Fibroblast of mammary gland (primary cell): ENCODE measurements at regions not wholly inside any gene's neighbourhood (a gene's known extent, or its start where the extent isn't known, plus 50 kb on each side); places are given as distances from the start of the nearest gene placed in this dataset.

Experiments
- DNase-seq: peaks from one replicate; pipeline ENCODE4 v3.0.0-alpha.2; 2010; ENCODE audit warnings: low read depth
- H3K4me3 ChIP-seq: 2 replicates; pipeline ENCODE4 v1.5.1; 2011; ENCODE audit warnings: low read depth, mild to moderate bottlenecking, low read length, moderate library complexity; ENCODE audit not compliant: control insufficient read depth
- TF ChIP-seq, protein P1 (sequence below): conservative IDR thresholded peaks from 2 replicates; pipeline ENCODE4 v1.5.1; 2011; ENCODE audit warnings: low read depth, low read length, inconsistent platforms; ENCODE audit not compliant: control insufficient read depth, insufficient read depth

DNA sequence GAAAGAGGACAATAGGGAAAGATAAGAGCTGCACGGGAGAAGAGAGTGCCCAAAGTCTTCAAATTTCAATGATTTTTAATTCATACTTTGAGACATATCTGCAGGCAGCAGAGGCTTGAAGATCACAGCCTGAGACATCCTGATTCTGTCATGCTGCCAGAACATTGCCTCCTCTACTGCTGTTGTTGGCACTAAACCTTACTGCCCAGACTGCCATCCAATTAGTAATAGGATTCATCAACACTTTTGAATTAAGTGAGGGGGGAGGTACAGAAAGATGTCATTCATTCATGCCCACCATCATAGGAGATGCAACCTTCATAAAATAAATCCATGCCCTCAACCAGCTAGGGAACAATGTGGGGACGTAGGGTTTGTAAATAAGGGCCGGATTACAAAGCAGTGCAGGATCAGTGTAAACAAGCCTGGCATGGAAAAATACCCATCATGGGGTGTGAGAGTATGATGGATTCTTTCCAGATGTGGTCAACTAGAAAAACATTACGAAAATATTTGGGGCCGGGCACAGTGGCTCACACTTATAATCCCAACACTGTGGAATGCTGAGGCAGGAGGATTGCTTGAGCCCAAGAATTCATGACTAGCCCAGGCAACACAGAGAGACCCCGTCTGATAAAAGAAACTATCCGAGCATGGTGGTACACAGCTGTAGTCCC, 122.1 kb upstream of the DAPK1 start:
- DNase-seq = no peak
- no peak overlapping the region for H3K4me3 ChIP-seq
- TF ChIP-seq, protein P1, sequence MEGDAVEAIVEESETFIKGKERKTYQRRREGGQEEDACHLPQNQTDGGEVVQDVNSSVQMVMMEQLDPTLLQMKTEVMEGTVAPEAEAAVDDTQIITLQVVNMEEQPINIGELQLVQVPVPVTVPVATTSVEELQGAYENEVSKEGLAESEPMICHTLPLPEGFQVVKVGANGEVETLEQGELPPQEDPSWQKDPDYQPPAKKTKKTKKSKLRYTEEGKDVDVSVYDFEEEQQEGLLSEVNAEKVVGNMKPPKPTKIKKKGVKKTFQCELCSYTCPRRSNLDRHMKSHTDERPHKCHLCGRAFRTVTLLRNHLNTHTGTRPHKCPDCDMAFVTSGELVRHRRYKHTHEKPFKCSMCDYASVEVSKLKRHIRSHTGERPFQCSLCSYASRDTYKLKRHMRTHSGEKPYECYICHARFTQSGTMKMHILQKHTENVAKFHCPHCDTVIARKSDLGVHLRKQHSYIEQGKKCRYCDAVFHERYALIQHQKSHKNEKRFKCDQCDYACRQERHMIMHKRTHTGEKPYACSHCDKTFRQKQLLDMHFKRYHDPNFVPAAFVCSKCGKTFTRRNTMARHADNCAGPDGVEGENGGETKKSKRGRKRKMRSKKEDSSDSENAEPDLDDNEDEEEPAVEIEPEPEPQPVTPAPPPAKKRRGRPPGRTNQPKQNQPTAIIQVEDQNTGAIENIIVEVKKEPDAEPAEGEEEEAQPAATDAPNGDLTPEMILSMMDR = no peak

DNA sequence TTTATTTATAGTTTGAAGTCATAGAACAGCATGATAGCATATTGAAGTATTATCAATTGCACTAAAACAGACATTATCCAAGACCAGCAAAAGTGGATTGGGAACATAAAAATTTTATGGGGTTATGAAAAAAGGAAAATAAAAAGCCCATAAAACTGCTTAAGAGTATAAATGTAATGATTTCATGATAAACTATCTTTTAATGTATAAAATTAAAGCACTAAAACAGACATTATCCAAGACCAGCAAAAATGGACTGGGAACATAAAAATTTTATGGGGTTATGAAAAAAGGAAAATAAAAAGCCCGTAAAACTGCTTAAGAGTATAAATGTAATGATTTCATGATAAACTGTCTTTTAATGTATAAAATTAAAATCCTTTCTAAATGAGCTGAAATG, 119.0 kb upstream of the DAPK1 start:
- no peak for DNase-seq
- TF ChIP-seq, protein P1 = no peak

DNA sequence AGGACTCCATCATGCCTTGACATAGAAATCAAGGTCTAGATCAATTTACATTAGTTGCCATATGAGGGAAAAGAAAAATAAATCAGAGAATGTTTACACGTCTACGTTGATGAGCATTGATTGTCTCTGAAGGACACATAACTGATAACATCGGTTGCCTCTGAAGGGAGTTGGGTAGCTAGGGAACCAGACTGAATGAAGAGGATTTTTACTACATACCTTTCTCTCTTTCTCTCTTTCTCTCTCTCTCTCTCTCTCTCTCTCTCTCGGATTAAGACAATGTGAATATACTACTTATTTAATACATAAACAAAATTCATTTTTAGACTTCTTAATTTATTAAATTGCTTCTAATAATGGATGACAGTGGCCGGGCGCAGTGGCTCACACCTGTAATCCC, 118.4 kb upstream of the DAPK1 start:
- DNase-seq = no peak
- TF ChIP-seq, protein P1 = no peak
- no peak overlapping the region for H3K4me3 ChIP-seq

More for the DNA sequence above, 119.0 kb upstream of the DAPK1 start:
- no peak overlapping the region for H3K4me3 ChIP-seq

- peak; percentile 54 for DNase-seq
Observed at GRCh38 chr9:87381050-87381711, 116.5 kb upstream of the DAPK1 start.

DNA sequence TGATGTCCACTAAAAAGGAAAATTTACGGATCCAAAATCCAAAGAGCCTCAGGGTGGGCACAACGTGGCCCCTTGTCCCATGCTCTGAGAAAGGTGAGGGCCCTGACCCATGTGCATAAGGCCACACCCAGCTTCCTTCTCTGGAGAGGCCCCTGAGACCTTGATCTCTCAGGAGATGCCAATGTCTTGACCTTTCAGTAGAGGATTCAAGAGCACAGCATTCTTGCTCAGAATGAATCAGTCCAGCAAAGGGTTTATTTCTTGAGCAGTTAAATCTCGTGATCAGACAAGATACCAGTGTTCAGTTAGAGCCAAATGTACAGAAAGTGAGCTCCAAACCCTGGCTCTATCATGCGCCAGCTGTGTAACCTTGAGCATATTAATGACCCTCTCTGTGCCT, 115.9 kb upstream of the DAPK1 start:
- DNase-seq = peak; percentile 15
- TF ChIP-seq, protein P1 = no peak

More at GRCh38 chr9:87381050-87381711, 116.5 kb upstream of the DAPK1 start:
- H3K4me3 ChIP-seq = no peak overlapping the region
- TF ChIP-seq, protein P1 = no peak

DNA sequence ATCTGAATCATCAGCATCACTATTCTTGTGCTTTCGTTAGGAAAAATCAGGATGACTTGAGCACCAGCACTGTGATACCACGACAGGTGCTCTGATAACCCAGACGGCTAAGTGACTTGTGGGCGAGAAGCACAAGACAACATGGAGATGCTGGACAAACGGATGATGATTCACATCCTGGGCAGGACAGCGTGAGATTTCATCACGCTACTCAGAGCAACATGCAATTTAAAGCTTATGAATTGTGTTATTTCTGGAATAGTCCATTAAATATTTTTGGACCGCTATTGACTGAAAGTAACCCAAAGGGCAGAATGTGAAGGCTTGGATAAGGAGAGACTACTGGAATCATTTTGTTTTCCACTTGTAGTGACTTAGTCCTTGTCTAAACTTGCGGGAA, 114.8 kb upstream of the DAPK1 start:
- no peak overlapping the region for H3K4me3 ChIP-seq
- peak; percentile 81 for DNase-seq
- TF ChIP-seq, protein P1 = no peak

More for the DNA sequence above, 115.9 kb upstream of the DAPK1 start:
- H3K4me3 ChIP-seq = no peak overlapping the region
